MM.1S (cell line): ENCODE measurements at regions not wholly inside any gene's neighbourhood (a gene's known extent, or its start where the extent isn't known, plus 50 kb on each side); places are given as distances from the start of the nearest gene placed in this dataset.
"Not testable (repeated sequence)": the region's sequence is repeated elsewhere in the genome, so short reads cannot be mapped to it uniquely, and the experiment has no call there.

ENCODE experiments used
- DNase-seq: peaks from one replicate; pipeline ENCODE4 v3.0.0-alpha.2; 2015
- H2AFZ ChIP-seq: fragments of 300-600 bp; sonication (generic); 2 replicates; pipeline ENCODE4 v1.6.0; 2016; ENCODE audit warnings: antibody characterized with exemption, low read length
- H3F3A ChIP-seq: fragments of 300-600 bp; sonication (generic); 2 replicates; pipeline ENCODE4 v1.6.1; 2016; ENCODE audit warnings: mild to moderate bottlenecking, antibody characterized with exemption, low read length, moderate library complexity, mixed read lengths; ENCODE audit not compliant: insufficient read depth
- H3K27ac ChIP-seq: fragments of 300-600 bp; sonication (generic); 2 replicates; pipeline ENCODE4 v1.5.1; 2016; ENCODE audit warnings: mild to moderate bottlenecking, low read length
- H3K27me3 ChIP-seq: fragments of 300-600 bp; sonication (generic); replicated peaks from 2 replicates; pipeline ENCODE4 v1.6.0; 2016; ENCODE audit warnings: low read length; ENCODE audit not compliant: insufficient read depth
- H3K36me3 ChIP-seq: fragments of 300-600 bp; sonication (generic); replicated peaks from 2 replicates; pipeline ENCODE4 v1.6.1; 2016; ENCODE audit warnings: mild to moderate bottlenecking, low read length, mixed read lengths; ENCODE audit not compliant: insufficient read depth
- H3K4me1 ChIP-seq: fragments of 300-600 bp; sonication (generic); 2 replicates; pipeline ENCODE4 v1.6.1; 2016; ENCODE audit warnings: low read length, mixed read lengths
- H3K4me2 ChIP-seq: fragments of 300-600 bp; sonication (generic); 2 replicates; pipeline ENCODE4 v1.6.0; 2016; ENCODE audit warnings: low read depth, low read length
- H3K4me3 ChIP-seq: fragments of 300-600 bp; sonication (generic); 2 replicates; pipeline ENCODE4 v1.5.1; 2016; ENCODE audit warnings: low read length, mixed read lengths
- H3K79me2 ChIP-seq: fragments of 300-600 bp; sonication (generic); 2 replicates; pipeline ENCODE4 v1.6.1; 2016; ENCODE audit warnings: mixed run types, low read length, mixed read lengths
- H3K9ac ChIP-seq: fragments of 300-600 bp; sonication (generic); 2 replicates; pipeline ENCODE4 v1.6.1; 2016; ENCODE audit warnings: low read length, mixed read lengths
- H3K9me2 ChIP-seq: fragments of 300-600 bp; sonication (generic); replicated peaks from 2 replicates; pipeline ENCODE4 v1.6.1; 2016; ENCODE audit warnings: mild to moderate bottlenecking, low read length, mixed read lengths; ENCODE audit not compliant: insufficient read depth
- H3K9me3 ChIP-seq: fragments of 300-600 bp; sonication (generic); replicated peaks from 2 replicates; pipeline ENCODE4 v1.6.1; 2016; ENCODE audit warnings: mild to moderate bottlenecking, low read length, mixed read lengths; ENCODE audit not compliant: insufficient read depth
- H4K20me1 ChIP-seq: fragments of 300-600 bp; sonication (generic); 2 replicates; pipeline ENCODE4 v1.6.1; 2016; ENCODE audit warnings: mild to moderate bottlenecking, low read length, moderate library complexity, mixed read lengths; ENCODE audit not compliant: insufficient read depth
- EZH2 ChIP-seq: fragments of 300-600 bp; sonication (generic); optimal IDR thresholded peaks from 2 replicates; pipeline ENCODE3; 2017; ENCODE audit warnings: low read depth, mild to moderate bottlenecking, antibody characterized with exemption, low read length, mixed read lengths
- EZH2phosphoT487 ChIP-seq: fragments of 300-600 bp; sonication (generic); IDR thresholded peaks from 2 replicates; pipeline ENCODE4 v1.6.1; 2018; ENCODE audit warnings: antibody characterized with exemption, low read length
- TF ChIP-seq, protein P1 (sequence below): fragments of 300-600 bp; sonication (generic); IDR thresholded peaks from 2 replicates; pipeline ENCODE4 v1.5.1; 2016; ENCODE audit warnings: antibody characterized with exemption, low read length, mixed read lengths

DNA sequence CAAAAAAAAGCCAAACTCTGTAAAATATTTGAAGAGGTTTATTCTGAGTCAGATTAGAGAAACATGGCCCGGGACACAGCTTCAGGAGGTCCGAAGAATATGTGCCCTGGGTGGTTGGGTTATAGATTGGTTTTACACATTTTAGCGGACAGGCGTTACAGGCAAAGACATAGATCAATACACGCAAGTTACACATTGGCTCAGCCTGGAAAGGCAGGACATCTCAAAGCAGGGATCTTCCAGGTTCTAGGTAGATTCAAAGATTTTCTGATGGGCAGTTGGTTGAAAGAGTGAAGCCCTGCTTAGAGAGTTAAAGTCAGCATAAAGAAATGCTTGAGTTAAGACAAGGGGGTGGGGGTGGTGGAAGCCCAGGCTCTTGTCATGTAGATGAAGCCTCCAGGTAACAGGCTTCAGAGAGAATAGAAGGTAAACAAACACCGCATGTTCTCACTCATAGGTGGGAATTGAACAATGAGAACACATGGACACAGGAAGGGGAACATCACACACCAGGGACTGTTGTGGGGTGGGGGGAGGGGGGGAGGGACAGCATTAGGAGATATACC lies 464.3 kb upstream of the ADARB2 start:
- no peaks in the 10 kb centered on the region for H3K9me3 ChIP-seq
- H3F3A ChIP-seq = no peaks in the 10 kb centered on the region
- H3K79me2 ChIP-seq = no peaks in the 10 kb centered on the region
- no peaks in the 10 kb centered on the region for H3K4me1 ChIP-seq
- no peak overlapping the region for H3K4me2 ChIP-seq
- H3K27me3 ChIP-seq = no peaks in the 10 kb centered on the region
- H3K36me3 ChIP-seq = no peaks in the 10 kb centered on the region
- H3K4me3 ChIP-seq = no peak overlapping the region
- H2AFZ ChIP-seq = no peak overlapping the region
- no peaks in the 10 kb centered on the region for H3K9me2 ChIP-seq
- no peaks in the 10 kb centered on the region for H4K20me1 ChIP-seq
- TF ChIP-seq EZH2 (no peak), EZH2phosphoT487 (no peak)
- TF ChIP-seq, protein P1, sequence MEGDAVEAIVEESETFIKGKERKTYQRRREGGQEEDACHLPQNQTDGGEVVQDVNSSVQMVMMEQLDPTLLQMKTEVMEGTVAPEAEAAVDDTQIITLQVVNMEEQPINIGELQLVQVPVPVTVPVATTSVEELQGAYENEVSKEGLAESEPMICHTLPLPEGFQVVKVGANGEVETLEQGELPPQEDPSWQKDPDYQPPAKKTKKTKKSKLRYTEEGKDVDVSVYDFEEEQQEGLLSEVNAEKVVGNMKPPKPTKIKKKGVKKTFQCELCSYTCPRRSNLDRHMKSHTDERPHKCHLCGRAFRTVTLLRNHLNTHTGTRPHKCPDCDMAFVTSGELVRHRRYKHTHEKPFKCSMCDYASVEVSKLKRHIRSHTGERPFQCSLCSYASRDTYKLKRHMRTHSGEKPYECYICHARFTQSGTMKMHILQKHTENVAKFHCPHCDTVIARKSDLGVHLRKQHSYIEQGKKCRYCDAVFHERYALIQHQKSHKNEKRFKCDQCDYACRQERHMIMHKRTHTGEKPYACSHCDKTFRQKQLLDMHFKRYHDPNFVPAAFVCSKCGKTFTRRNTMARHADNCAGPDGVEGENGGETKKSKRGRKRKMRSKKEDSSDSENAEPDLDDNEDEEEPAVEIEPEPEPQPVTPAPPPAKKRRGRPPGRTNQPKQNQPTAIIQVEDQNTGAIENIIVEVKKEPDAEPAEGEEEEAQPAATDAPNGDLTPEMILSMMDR = no peak
- DNase-seq = no peak
- H3K9ac ChIP-seq = no peak overlapping the region
- H3K27ac ChIP-seq = no peak overlapping the region

DNA sequence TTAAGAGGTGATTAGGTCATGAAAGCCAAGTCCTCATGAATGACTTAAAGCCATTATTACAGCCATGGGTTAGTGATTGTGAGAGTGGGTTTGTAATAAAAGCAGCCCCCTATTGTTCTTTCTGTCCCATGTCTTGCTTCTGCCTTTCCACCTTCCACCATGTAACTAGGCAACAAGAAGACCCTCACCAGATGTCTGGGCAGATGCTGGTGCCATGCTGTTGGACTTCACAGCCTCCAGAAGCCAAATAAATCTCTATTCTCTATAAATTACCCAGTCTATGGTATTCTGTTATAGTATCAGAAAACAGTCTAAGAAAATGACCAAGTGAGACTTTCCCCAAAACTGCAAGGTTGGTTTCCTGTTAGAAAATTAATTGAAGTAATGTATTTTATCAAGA lies 460.3 kb upstream of the ADARB2 start:
- Histone ChIP-seq H3K79me2 (no peaks in the 10 kb centered on the region), H3K9me3 (no peaks in the 10 kb centered on the region), H3K4me3 (no peak overlapping the region), H3K4me1 (no peaks in the 10 kb centered on the region), H3K36me3 (no peaks in the 10 kb centered on the region), H3K27ac (no peak overlapping the region), H3K4me2 (no peak overlapping the region), H3K9ac (no peak overlapping the region), H4K20me1 (no peaks in the 10 kb centered on the region), H3K27me3 (no peaks in the 10 kb centered on the region), H3F3A (no peaks in the 10 kb centered on the region), H3K9me2 (no peaks in the 10 kb centered on the region), H2AFZ (no peak overlapping the region)
- no peak for DNase-seq
- TF ChIP-seq, protein P1 = no peak
- TF ChIP-seq EZH2phosphoT487 (no peak), EZH2 (no peak)

DNA sequence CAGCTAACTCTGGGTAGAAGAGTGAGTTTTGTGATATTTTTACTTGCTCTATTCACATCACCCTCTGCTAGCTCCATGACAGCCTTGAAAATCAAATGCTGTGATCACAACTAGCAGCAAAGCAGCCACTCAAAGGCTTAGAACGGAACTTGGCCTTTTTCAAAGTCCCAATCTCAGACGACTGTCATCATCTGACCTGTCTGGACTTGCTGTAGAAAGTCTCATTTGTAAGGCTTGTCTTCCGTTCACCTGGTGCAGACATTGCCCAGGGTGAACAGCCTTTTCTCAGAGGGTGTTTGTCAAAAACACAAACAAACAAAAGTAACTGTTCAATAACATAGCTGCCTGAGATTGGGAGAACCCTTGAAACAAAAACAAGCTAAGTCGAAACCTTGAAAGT lies 458.9 kb upstream of the ADARB2 start:
- Histone ChIP-seq H3K9me3 (no peaks in the 10 kb centered on the region), H3K4me2 (no peak overlapping the region), H3K36me3 (no peaks in the 10 kb centered on the region), H3K4me3 (no peak overlapping the region), H4K20me1 (no peaks in the 10 kb centered on the region), H2AFZ (no peak overlapping the region), H3K27me3 (no peaks in the 10 kb centered on the region), H3F3A (no peaks in the 10 kb centered on the region), H3K9ac (no peak overlapping the region), H3K4me1 (no peaks in the 10 kb centered on the region), H3K79me2 (no peaks in the 10 kb centered on the region), H3K27ac (no peak overlapping the region), H3K9me2 (no peaks in the 10 kb centered on the region)
- TF ChIP-seq, protein P1 = no peak
- TF ChIP-seq EZH2phosphoT487 = no peak
- TF ChIP-seq EZH2 = no peak
- no peak for DNase-seq

DNA sequence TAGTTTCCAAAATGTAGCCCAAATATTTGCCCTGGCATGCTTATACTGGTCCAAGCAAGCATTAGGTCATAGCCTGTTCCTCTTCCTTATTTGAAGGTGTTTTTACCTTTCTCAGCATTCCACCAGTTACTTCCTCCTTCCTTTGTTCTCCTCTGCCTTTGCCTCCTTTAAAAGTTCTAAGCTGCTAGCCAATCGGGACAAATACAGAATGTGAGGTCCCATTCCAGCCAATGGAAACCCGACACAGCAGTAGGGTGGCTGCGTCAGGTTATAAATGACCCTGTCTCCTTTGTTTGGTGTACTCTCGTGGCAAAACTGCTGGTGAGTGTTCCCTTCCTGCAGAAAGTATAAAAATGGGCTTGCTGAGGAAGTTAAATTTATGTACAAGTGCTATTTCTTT lies 452.0 kb upstream of the ADARB2 start:
- H3K27me3 ChIP-seq = not testable (repeated sequence)

More for the DNA sequence above, 452.0 kb upstream of the ADARB2 start:
- not testable (repeated sequence) for H2AFZ ChIP-seq, H3K36me3 ChIP-seq, DNase-seq, H3K4me2 ChIP-seq, H3F3A ChIP-seq, H3K9ac ChIP-seq, H3K4me3 ChIP-seq, H3K79me2 ChIP-seq, H3K9me2 ChIP-seq, H4K20me1 ChIP-seq, H3K4me1 ChIP-seq, H3K9me3 ChIP-seq, H3K27ac ChIP-seq
